ENCODE measurements at regions not wholly inside any gene's neighbourhood (a gene's known extent, or its start where the extent isn't known, plus 50 kb on each side); places are given as distances from the start of the nearest gene placed in this dataset.

- CTCF ChIA-PET, result no interaction called here
- no peak for ATAC-seq
Measured at GRCh38 chr10:52678611-52679010, 94.0 kb downstream of the MBL2 start.

More at GRCh38 chr10:52678611-52679010, 94.0 kb downstream of the MBL2 start:
- H3K9me3 ChIP-seq (ENCODE audit: control insufficient read depth in 1 of 2, insufficient read depth in 1 of 2, low read depth in 1 of 2, low read length in 2 of 2), result no peaks in the 10 kb centered on the region
- RAD21 ChIA-PET (ENCODE audit: low non-redundant PET in 1 of 2, low total read pairs in 2 of 2, uncharacterized antibody in 2 of 2, unreplicated experiment in 2 of 2), result no interaction called here
- TF ChIP-seq SRF (IDR thresholded peaks at IDR 0.05; ENCODE audit: low read depth) (no peak), SP1 (IDR thresholded peaks at IDR 0.05; ENCODE audit: low read depth) (no peak), RAD21 (IDR thresholded peaks at IDR 0.05; ENCODE audit: low read depth) (no peak), FOSL1 (IDR thresholded peaks at IDR 0.05; ENCODE audit: low read depth) (no peak), JUND (IDR thresholded peaks at IDR 0.05) (no peak), CEBPB (IDR thresholded peaks at IDR 0.05; ENCODE audit: low read depth) (no peak), EZH2 (IDR thresholded peaks at IDR 0.05) (no peak), TCF7L2 (IDR thresholded peaks at IDR 0.05; ENCODE audit: borderline replicate concordance, extremely low read depth, insufficient read depth, insufficient read length) (no peak), YY1 (IDR thresholded peaks at IDR 0.05; ENCODE audit: extremely low read depth, insufficient replicate concordance, low read depth, low read length) (no peak), EZH2phosphoT487 (IDR thresholded peaks at IDR 0.05; ENCODE audit: borderline replicate concordance) (no peak), ELF1 (IDR thresholded peaks at IDR 0.05; ENCODE audit: borderline replicate concordance, low read depth) (no peak), EGR1 (IDR thresholded peaks at IDR 0.05; ENCODE audit: low read depth) (no peak), SIN3A (IDR thresholded peaks at IDR 0.05; ENCODE audit: low read depth) (no peak), ZFX (IDR thresholded peaks at IDR 0.05) (no peak), CTCF (IDR thresholded peaks at IDR 0.05 in 2 of 3, conservative IDR thresholded peaks at IDR 0.05 in 1 of 3; ENCODE audit: borderline replicate concordance in 1 of 3, insufficient read depth in 1 of 3, low read depth in 2 of 3, low read length in 2 of 3) (no peak)
- TF ChIP-seq, protein P1, sequence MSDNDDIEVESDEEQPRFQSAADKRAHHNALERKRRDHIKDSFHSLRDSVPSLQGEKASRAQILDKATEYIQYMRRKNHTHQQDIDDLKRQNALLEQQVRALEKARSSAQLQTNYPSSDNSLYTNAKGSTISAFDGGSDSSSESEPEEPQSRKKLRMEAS (IDR thresholded peaks at IDR 0.05), result no peak
- TF ChIP-seq, protein P2, sequence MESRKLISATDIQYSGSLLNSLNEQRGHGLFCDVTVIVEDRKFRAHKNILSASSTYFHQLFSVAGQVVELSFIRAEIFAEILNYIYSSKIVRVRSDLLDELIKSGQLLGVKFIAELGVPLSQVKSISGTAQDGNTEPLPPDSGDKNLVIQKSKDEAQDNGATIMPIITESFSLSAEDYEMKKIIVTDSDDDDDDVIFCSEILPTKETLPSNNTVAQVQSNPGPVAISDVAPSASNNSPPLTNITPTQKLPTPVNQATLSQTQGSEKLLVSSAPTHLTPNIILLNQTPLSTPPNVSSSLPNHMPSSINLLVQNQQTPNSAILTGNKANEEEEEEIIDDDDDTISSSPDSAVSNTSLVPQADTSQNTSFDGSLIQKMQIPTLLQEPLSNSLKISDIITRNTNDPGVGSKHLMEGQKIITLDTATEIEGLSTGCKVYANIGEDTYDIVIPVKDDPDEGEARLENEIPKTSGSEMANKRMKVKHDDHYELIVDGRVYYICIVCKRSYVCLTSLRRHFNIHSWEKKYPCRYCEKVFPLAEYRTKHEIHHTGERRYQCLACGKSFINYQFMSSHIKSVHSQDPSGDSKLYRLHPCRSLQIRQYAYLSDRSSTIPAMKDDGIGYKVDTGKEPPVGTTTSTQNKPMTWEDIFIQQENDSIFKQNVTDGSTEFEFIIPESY (IDR thresholded peaks at IDR 0.05; ENCODE audit: extremely low read depth, insufficient replicate concordance, low read length), result no peak
- intact Hi-C loops (cut with micrococcal nuclease), result no loop called here
- peaks cover 7 to 12% of the 10 kb centered on the region in 2 experiments for H3K4me1 ChIP-seq (ENCODE audit: control insufficient read depth in 1 of 2, insufficient read depth in 2 of 2, low read length in 2 of 2)
- H3K27me3 ChIP-seq (ENCODE audit: insufficient read depth, low read length), result no peaks in the 10 kb centered on the region
- H3K9me2 ChIP-seq (ENCODE audit: insufficient read depth), result no peaks in the 10 kb centered on the region
- POLR2A ChIA-PET, result no interaction called here
- no peaks in the 10 kb centered on the region for H3K79me2 ChIP-seq (ENCODE audit: insufficient read depth, low read length)
- H3K4me3 ChIP-seq (replicated peaks in 1 of 2; ENCODE audit: low read depth in 1 of 2, low read length in 2 of 2), result no peak overlapping the region
- no peak overlapping the region for H3K9ac ChIP-seq (ENCODE audit: low read length)
- H3K4me2 ChIP-seq (ENCODE audit: low read length), result no peak overlapping the region
- DNase-seq (ENCODE audit: low read depth, low spot score), result no peak
- H2AFZ ChIP-seq (ENCODE audit: low read depth, low read length, poor library complexity, severe bottlenecking), result no peak overlapping the region
- no peaks in the 10 kb centered on the region for H3K36me3 ChIP-seq (ENCODE audit: control insufficient read depth in 1 of 2, insufficient read depth in 2 of 2, low read length in 2 of 2)
- H3K27ac ChIP-seq (ENCODE audit: low read depth, low read length), result no peak overlapping the region
- no peaks in the 10 kb centered on the region for H4K20me1 ChIP-seq (ENCODE audit: insufficient read depth)
- BruUV-seq (replicated peaks), result no TSS peak

Measured in HCT116 (cell line).